IPS DF 6.9 (cell line): ENCODE measurements at regions not wholly inside any gene's neighbourhood (a gene's known extent, or its start where the extent isn't known, plus 50 kb on each side); places are given as distances from the start of the nearest gene placed in this dataset.
"Not testable (repeated sequence)": the region's sequence is repeated elsewhere in the genome, so short reads cannot be mapped to it uniquely, and the experiment has no call there.

ENCODE experiments used
- DNase-seq: peaks from one replicate; pipeline ENCODE4 v3.0.0-alpha.2; 2013; ENCODE audit warnings: low read depth, low spot score
- H3K27ac ChIP-seq: one replicate; pipeline ENCODE4 v1.5.1; 2013; ENCODE audit warnings: low read length, control low read depth
- H3K27me3 ChIP-seq: 2 replicates; pipeline ENCODE4 v1.6.1; 2013; ENCODE audit warnings: mild to moderate bottlenecking, low read length; ENCODE audit not compliant: control insufficient read depth, insufficient read depth
- H3K36me3 ChIP-seq: 2 replicates; pipeline ENCODE4 v1.6.1; 2013; ENCODE audit warnings: low read length; ENCODE audit not compliant: control insufficient read depth, insufficient read depth
- H3K4me1 ChIP-seq: 2 replicates; pipeline ENCODE4 v1.6.1; 2013; ENCODE audit warnings: low read length; ENCODE audit not compliant: control insufficient read depth, insufficient read depth
- H3K4me3 ChIP-seq: 2 replicates; pipeline ENCODE4 v1.5.1; 2013; ENCODE audit warnings: mild to moderate bottlenecking, low read length
- H3K9me3 ChIP-seq: 2 replicates; pipeline ENCODE4 v1.6.1; 2013; ENCODE audit warnings: low read length, inconsistent platforms; ENCODE audit not compliant: control insufficient read depth, insufficient read depth
- WGBS: extraction: QIAGEN DNeasy Blood & Tissue Kit; methylation state at CpG from one replicate; pipeline ENCODE4 v1.1.7; 2013; ENCODE audit warnings: mixed read lengths, missing lambda C conversion rate; ENCODE audit not compliant: insufficient read length, insufficient coverage; 5-methylcytosine and 5-hydroxymethylcytosine counted together

DNA sequence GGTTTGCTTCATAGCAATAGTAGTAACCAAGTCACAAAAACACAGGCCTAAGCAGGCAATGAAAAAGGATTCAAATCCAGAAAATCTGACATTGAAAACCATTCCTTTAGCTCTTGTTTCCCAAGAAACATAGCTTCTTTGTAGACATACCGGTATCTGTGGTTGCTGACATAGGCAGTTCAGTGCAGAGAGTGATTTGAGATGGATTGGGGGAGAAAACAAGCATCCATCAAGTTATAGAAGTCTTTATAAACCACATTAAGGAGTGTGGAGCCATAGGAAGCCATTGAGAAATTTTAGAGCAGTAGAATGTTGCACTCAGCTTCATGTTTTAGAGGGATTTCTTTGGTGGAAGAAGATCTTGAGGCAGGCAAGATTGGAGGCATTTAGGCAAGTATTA is 91.2 kb upstream of the MARCKS start:
- no peaks in the 10 kb centered on the region for H3K9me3 ChIP-seq
- no peak overlapping the region for H3K4me3 ChIP-seq
- H3K27ac ChIP-seq, result no peak overlapping the region
- H3K4me1 ChIP-seq, result no peaks in the 10 kb centered on the region
- H3K27me3 ChIP-seq, result no peaks in the 10 kb centered on the region
- no peak for DNase-seq
- WGBS, result no CpG with 5 or more reads among the region's 1 CpG
- H3K36me3 ChIP-seq, result no peaks in the 10 kb centered on the region

DNA sequence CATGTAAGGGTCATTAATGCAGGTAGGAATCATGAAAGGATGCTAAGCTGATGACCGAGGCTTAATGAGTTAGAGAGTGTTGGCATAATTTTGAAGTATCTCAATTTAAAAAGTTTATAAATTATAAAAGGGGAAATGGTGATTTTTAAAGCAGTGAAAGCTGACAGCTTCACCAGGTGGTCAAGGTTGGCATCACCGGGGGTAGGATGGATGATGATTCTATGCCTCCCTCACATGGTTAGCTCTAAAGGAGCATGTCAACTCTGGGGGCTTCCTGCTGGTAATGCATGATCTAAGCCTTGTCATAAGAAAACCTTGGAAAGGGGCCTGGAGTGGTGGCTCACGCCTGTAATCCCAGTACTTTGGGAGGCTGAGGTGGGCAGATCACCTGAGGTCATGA is 89.2 kb upstream of the MARCKS start:
- Histone ChIP-seq H3K27me3 (no peaks in the 10 kb centered on the region), H3K4me1 (no peaks in the 10 kb centered on the region), H3K4me3 (no peak overlapping the region), H3K9me3 (no peaks in the 10 kb centered on the region), H3K27ac (no peak overlapping the region), H3K36me3 (no peaks in the 10 kb centered on the region)
- no CpG with 5 or more reads among the region's 3 CpGs for WGBS
- no peak for DNase-seq

DNA sequence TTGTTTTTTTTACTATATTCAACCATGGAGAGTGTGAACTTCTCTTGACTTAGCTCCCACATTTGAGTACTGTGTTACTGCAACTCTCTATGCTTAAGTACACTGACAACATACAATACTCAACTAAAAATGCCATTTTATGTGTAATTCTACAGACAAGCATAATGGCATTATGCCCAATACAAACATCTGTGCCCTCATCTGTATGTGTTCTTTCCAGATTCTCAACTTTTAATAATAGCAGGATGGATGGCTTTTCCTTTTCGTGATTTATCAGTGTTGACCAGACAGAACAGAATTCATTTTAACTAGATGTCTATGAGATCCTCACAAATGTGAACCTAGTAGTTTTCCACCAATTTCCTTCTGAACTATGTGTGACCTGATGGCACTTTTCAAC is 84.2 kb upstream of the MARCKS start:
- DNase-seq, result no peak
- no CpG with 5 or more reads among the region's 1 CpG for WGBS
- no peak overlapping the region for H3K27ac ChIP-seq
- no peaks in the 10 kb centered on the region for H3K4me1 ChIP-seq
- H3K36me3 ChIP-seq, result no peaks in the 10 kb centered on the region
- no peaks in the 10 kb centered on the region for H3K9me3 ChIP-seq
- peaks cover 2% of the 10 kb centered on the region; the same call in 1 of the 2 replicates for H3K27me3 ChIP-seq
- H3K4me3 ChIP-seq, result no peak overlapping the region

DNA sequence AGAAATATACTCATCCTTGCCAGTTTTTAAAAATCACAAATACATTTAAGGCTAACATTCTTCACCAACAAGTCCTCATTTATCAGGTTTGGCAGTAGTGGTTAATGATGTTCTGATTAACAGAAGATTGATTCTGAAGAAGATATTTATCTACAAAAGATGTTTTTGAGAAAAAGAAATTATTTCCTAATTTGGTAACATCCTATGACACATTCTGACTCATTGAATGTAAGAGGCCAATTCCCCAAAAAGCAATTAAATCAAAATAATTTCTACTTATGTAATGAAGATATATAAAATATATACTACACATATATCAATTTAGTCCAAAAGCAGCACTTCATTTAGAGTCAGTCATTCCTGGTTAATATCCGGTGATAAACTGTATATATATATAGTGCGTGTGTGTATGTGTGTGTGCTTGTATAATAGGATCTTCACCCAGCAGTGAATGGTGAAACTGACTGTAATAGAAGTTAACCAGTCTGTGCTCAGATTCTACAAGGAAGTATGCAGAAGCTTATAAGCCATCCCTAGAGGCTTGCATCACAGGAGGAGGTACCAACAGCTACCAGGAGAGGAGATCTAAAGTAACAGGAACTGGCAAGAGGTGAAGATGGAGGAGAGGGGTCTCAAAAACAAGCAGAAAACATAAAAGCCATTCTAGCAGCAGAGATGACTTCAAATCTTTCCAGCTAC is 82.9 kb upstream of the MARCKS start:
- H3K4me1 ChIP-seq, result no peaks in the 10 kb centered on the region
- H3K27ac ChIP-seq, result no peak overlapping the region
- no peaks in the 10 kb centered on the region for H3K9me3 ChIP-seq
- no CpG with 5 or more reads among the region's 2 CpGs for WGBS
- H3K27me3 ChIP-seq, result peaks cover 4% of the 10 kb centered on the region; the same call in 1 of the 2 replicates
- no peak for DNase-seq
- no peak overlapping the region for H3K4me3 ChIP-seq
- H3K36me3 ChIP-seq, result no peaks in the 10 kb centered on the region

DNA sequence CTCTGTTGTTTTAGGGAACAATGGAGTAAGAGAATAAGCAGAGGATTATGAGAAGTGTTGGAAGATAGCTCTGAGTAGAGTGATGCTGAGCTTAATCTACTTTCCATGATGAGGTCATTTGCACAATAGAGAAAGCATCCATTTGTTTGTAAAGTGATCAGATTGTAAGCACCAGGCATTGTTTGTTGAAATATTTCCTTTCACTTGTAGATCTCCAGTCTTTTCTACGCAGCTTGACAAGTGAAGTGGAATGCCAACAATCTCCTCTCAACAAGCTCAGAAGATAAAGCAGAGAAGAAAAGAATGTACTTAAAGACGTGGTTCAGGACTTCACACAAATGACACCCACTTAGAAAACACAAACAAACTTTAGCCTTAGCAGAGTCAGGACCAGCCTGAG is 80.1 kb upstream of the MARCKS start:
- no peak overlapping the region for H3K27ac ChIP-seq
- DNase-seq, result peak; percentile 78
- WGBS, result no CpG with 5 or more reads among the region's 2 CpGs

DNA sequence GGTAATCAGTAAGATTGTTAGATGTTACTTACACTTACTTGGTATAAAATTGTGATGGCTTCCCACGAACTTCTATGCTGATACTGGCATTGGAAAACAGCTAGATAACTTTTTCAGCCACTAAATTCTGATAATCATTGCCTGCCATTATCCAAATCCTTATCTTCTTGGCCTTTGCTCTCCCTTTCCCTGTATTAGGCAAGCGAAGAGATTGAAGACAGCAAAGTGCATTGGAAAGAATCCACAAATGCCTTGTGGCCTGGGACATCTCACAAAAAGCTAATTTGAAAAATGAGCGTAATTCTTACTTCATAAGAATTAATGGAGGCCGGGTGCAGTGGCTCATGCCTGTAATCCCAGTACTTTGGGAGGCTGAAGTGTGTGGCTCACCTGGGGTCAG is 79.5 kb upstream of the MARCKS start:
- Histone ChIP-seq H3K36me3 (no peaks in the 10 kb centered on the region), H3K9me3 (no peaks in the 10 kb centered on the region), H3K4me3 (no peak overlapping the region), H3K27me3 (peaks cover 7% of the 10 kb centered on the region; the same call in 1 of the 2 replicates), H3K4me1 (no peaks in the 10 kb centered on the region), H3K27ac (no peak overlapping the region)
- no CpG with 5 or more reads among the region's 4 CpGs for WGBS
- DNase-seq, result no peak

More for the DNA sequence above, 80.1 kb upstream of the MARCKS start:
- Histone ChIP-seq H3K4me1 (no peaks in the 10 kb centered on the region), H3K9me3 (no peaks in the 10 kb centered on the region), H3K27me3 (peaks cover 7% of the 10 kb centered on the region; the same call in 1 of the 2 replicates), H3K4me3 (no peak overlapping the region), H3K36me3 (no peaks in the 10 kb centered on the region)

DNA sequence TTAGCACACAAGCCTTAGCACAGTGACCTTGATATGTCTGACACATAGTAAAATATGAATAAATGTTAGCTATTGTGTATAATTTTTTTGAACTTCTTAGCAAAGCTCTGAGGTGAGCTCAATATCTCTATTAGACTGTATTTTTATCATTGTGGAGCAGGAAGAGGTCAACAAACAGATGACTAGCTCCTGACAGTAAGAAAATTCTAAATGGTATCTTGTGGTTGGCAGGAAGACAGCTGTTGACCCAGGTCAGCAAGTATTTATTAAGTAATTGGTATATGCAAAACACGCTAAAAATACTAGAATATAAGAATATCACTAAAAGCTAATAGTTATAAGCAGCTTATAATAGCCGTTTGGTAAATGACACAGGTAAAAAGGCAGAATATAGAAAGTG is 77.5 kb upstream of the MARCKS start:
- Histone ChIP-seq H3K9me3 (no peaks in the 10 kb centered on the region), H3K27me3 (peaks cover 7% of the 10 kb centered on the region; the same call in 1 of the 2 replicates), H3K27ac (no peak overlapping the region), H3K36me3 (no peaks in the 10 kb centered on the region), H3K4me3 (no peak overlapping the region), H3K4me1 (no peaks in the 10 kb centered on the region)
- DNase-seq, result no peak
- WGBS, result no CpG with 5 or more reads among the region's 2 CpGs

DNA sequence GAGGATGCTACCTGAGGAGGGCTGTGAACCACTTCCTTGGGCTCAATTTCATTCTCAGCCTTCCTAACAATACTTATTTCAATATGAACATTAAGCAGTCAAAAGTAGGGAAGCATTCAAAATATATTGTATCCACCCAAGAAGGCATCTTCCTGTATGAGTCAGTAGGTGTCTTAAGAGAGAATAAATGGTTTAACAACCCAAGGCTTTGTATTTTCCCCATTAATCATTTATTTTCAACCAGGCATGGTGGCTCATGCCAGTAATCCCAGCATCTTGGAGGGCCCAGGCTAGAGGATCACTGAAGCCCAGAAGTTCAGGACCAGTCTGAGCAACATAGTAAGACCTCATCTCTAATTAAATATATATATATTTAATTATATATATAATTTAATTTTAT is 74.5 kb upstream of the MARCKS start:
- H3K27ac ChIP-seq, result no peak overlapping the region
- H3K27me3 ChIP-seq, result peaks cover 6% of the 10 kb centered on the region; the same call in 1 of the 2 replicates
- H3K9me3 ChIP-seq, result no peaks in the 10 kb centered on the region
- no peak for DNase-seq
- H3K4me3 ChIP-seq, result no peak overlapping the region
- H3K36me3 ChIP-seq, result no peaks in the 10 kb centered on the region
- H3K4me1 ChIP-seq, result no peaks in the 10 kb centered on the region

DNA sequence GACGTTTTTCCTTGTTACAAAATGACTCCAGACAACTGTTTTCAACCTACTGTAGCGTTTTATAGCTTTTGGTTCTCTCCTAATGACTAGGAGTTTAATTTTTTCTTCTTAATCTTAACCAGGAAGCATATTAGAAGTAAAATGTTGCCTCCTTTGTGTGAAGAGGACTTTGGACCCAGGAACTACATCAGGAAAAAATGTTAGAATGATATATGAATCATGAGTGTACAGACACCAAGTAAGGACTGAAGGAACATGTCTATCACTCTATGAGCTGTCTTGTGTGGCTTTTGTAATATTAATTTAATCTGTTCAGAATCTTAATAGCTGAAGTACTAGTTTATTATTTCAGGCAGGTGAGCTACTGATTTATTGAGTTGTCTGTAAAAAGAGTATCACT is 71.0 kb upstream of the MARCKS start:
- H3K9me3 ChIP-seq, result no peaks in the 10 kb centered on the region
- no peaks in the 10 kb centered on the region for H3K4me1 ChIP-seq
- H3K4me3 ChIP-seq, result no peak overlapping the region
- no peaks in the 10 kb centered on the region for H3K36me3 ChIP-seq
- no CpG with 5 or more reads among the region's 2 CpGs for WGBS
- DNase-seq, result no peak
- H3K27ac ChIP-seq, result no peak overlapping the region
- H3K27me3 ChIP-seq, result no peaks in the 10 kb centered on the region

DNA sequence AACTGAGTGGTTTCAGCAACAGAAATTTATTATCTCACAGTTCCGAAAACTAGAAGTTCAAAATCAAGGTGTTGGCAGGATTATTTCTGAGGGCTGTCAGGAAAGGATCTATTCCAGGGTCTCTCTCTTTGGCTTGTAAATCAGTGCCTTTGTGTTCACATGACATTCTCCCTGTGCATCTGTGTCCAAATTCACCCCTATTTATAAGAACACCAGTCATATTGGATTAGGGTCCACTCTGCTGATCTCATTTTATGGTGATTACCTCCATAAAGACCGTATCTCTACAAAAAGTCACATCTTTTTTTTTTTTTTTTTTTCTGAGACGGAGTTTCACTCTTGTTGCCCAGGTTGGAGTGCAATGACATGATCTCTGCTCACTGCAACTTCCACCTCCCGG is 68.6 kb upstream of the MARCKS start:
- WGBS, result no CpG with 5 or more reads among the region's 4 CpGs
- no peak for DNase-seq
- no peaks in the 10 kb centered on the region for H3K4me1 ChIP-seq
- H3K4me3 ChIP-seq, result no peak overlapping the region
- H3K27me3 ChIP-seq, result no peaks in the 10 kb centered on the region
- no peaks in the 10 kb centered on the region for H3K9me3 ChIP-seq
- H3K27ac ChIP-seq, result no peak overlapping the region
- H3K36me3 ChIP-seq, result no peaks in the 10 kb centered on the region

DNA sequence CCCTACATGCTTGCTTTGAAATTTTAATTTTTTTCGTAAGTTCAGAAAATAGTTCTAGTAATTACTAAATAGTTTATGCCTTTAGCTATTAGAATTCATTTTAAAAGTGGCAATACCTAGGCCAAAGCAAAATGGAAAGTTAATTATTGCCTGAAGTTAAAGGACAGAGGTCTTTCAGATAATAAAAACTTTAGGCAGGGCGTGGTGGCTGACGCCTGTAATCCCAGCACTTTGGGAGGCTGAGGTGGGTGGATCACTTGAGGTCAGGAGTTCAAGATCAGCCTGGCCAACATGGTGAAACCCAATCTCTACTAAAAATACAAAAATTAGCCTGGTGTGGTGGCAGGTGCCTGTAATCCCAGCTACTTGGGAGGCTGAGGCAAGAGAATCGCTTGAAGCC is 65.9 kb upstream of the MARCKS start:
- not testable (repeated sequence) for DNase-seq, H3K4me1 ChIP-seq, H3K27me3 ChIP-seq, H3K36me3 ChIP-seq, H3K4me3 ChIP-seq, H3K9me3 ChIP-seq, H3K27ac ChIP-seq
- WGBS, result no CpG with 5 or more reads among the region's 4 CpGs
